ENCODE measurements at regions not wholly inside any gene's neighbourhood (a gene's known extent, or its start where the extent isn't known, plus 50 kb on each side); places are given as distances from the start of the nearest gene placed in this dataset.

GRCh38 chr17:54536306-54536705, 364.3 kb upstream of the TOM1L1 start (continued):
- TF ChIP-seq USF2 (IDR thresholded peaks at IDR 0.05; ENCODE audit: borderline replicate concordance, low read depth, low read length) (no peak), SMAD5 (IDR thresholded peaks at IDR 0.05; ENCODE audit: low read depth) (no peak), MAX (IDR thresholded peaks at IDR 0.05; ENCODE audit: low read depth, low read length) (no peak), STAT3 (IDR thresholded peaks at IDR 0.05; ENCODE audit: low read depth, low read length) (no peak), NFYB (IDR thresholded peaks at IDR 0.05; ENCODE audit: insufficient read depth, low read depth, low read length) (no peak), TBL1XR1 (IDR thresholded peaks at IDR 0.05; ENCODE audit: low read depth, low read length) (no peak), ATF2 (IDR thresholded peaks at IDR 0.05; ENCODE audit: low read length) (no peak)

GRCh38 chr17:54537656-54538055, 363.0 kb upstream of the TOM1L1 start:
- H3K4me3 ChIP-seq = no peak overlapping the region
- H3K27ac ChIP-seq (ENCODE audit: control insufficient read depth, insufficient read depth) = no peak overlapping the region
- H3K4me1 ChIP-seq (ENCODE audit: control insufficient read depth, insufficient read depth, low read length) = no peaks in the 10 kb centered on the region
- no peak overlapping the region for H3K9ac ChIP-seq (ENCODE audit: control insufficient read depth, insufficient read depth, low read length)
- no peaks in the 10 kb centered on the region; the same call in 2 of the 3 replicates for H3K9me3 ChIP-seq (replicated peaks; ENCODE audit: control insufficient read depth, insufficient read depth, low read length)
- no peaks in the 10 kb centered on the region for H3K79me2 ChIP-seq (ENCODE audit: control insufficient read depth, insufficient read depth, low read length)
- no peaks in the 10 kb centered on the region for H4K20me1 ChIP-seq (ENCODE audit: control insufficient read depth, insufficient read depth)
- no peak for DNase-seq (ENCODE audit: low read depth, low spot score)
- ChIA-PET SMC1A (ENCODE audit: uncharacterized antibody, unreplicated experiment) (no interaction called here), POLR2A (no interaction called here), CTCF (no interaction called here), RAD21 (ENCODE audit: unreplicated experiment) (no interaction called here)
- WGBS (ENCODE audit: insufficient coverage, insufficient replicate concordance, low lambda C conversion rate, missing lambda C conversion rate) = 0% methylated on average over 3 of the region's 3 CpGs
- in situ Hi-C loops (cut with MboI) (loop anchor here (10.0 kb wide), 1 partner anchor 57 kb away; no protein-coding TSS in a partner anchor), intact Hi-C loops (cut with micrococcal nuclease; ENCODE audit: unreplicated experiment) (no loop called here)
- H3K4me2 ChIP-seq (ENCODE audit: control insufficient read depth, insufficient read depth) = no peak overlapping the region
- FAIRE-seq = no peak
- H3K36me3 ChIP-seq (ENCODE audit: control insufficient read depth in 2 of 2, insufficient read depth in 2 of 2, low read length in 1 of 2) = no peaks in the 10 kb centered on the region
- no peak for ATAC-seq
- H2AFZ ChIP-seq (ENCODE audit: control insufficient read depth, low read depth, low read length) = no peak overlapping the region
- no peaks in the 10 kb centered on the region for H3K27me3 ChIP-seq (replicated peaks in 1 of 2; ENCODE audit: control insufficient read depth in 2 of 2, insufficient read depth in 2 of 2, low read length in 1 of 2)
- BruUV-seq (replicated peaks) = no TSS peak
- no peak for TF ChIP-seq CREB1 (IDR thresholded peaks at IDR 0.05; ENCODE audit: low read depth)
- no peak for TF ChIP-seq BACH1 (IDR thresholded peaks at IDR 0.05; ENCODE audit: borderline replicate concordance)
- no peak for TF ChIP-seq SIN3A (IDR thresholded peaks at IDR 0.05; ENCODE audit: low read depth, low read length)
- TF ChIP-seq MEF2B (IDR thresholded peaks at IDR 0.05; ENCODE audit: partially characterized antibody, poor library complexity, severe bottlenecking) = no peak
- TF ChIP-seq HDAC2 (IDR thresholded peaks at IDR 0.05) = no peak
- no peak for TF ChIP-seq MYB (IDR thresholded peaks at IDR 0.05; ENCODE audit: borderline replicate concordance, low read depth, low read length)
- TF ChIP-seq RUNX3 (IDR thresholded peaks at IDR 0.05; ENCODE audit: low read length) = no peak
- no peak for TF ChIP-seq FOXK2 (IDR thresholded peaks at IDR 0.05)
- no peak for TF ChIP-seq CEBPB (IDR thresholded peaks at IDR 0.05; ENCODE audit: borderline replicate concordance in 1 of 2, low read depth in 2 of 2, low read length in 2 of 2)
- no peak for TF ChIP-seq ASH2L (IDR thresholded peaks at IDR 0.05; ENCODE audit: borderline replicate concordance, low read depth)
- TF ChIP-seq RFX5 (IDR thresholded peaks at IDR 0.05; ENCODE audit: low read depth, low read length) = no peak
- no peak for TF ChIP-seq PRDM15 (CRISPR knock-in tag; IDR thresholded peaks at IDR 0.05)
- no peak for TF ChIP-seq EGR1 (IDR thresholded peaks at IDR 0.05; ENCODE audit: borderline replicate concordance in 1 of 2, low read depth in 2 of 2, low read length in 2 of 2)

Measured in GM12878 (cell line).